IMR-90 (cell line): ENCODE measurements at regions not wholly inside any gene's neighbourhood (a gene's known extent, or its start where the extent isn't known, plus 50 kb on each side); places are given as distances from the start of the nearest gene placed in this dataset.

Source experiments
- ATAC-seq: fragments of 200-7000 bp; cut with Tn5 transposase; 2 replicates; pipeline ENCODE4 v1.9.1; 2020; ENCODE audit warnings: low read depth, mild to moderate bottlenecking, moderate library complexity
- BruUV-seq: library from RNA; stranded (reverse); fragments of 400-500 nt; replicated peaks from 2 replicates; lab custom pipeline; 2021; lab: Mats Ljungman, UMichigan
- CTCF ChIA-PET: fragments of 300-600 bp; formaldehyde crosslinking; extraction: SDS; loops from one replicate; lab custom pipeline; 2021; ENCODE audit warnings: antibody characterized with exemption; lab: Yijun Ruan, JAX
- POLR2A ChIA-PET: fragments of 300-600 bp; sonication (Branson Sonifier 250); formaldehyde crosslinking; loops from one replicate; lab custom pipeline; 2022; ENCODE audit warnings: antibody characterized with exemption; ENCODE audit not compliant: unreplicated experiment; lab: Charles Lee
- DNase-seq: peaks from one replicate; pipeline ENCODE4 v3.0.0; 2013
- H2AFZ ChIP-seq: replicated peaks from 2 replicates; pipeline ENCODE3; 2013; ENCODE audit warnings: low read length, mild to moderate bottlenecking; ENCODE audit not compliant: poor library complexity
- H2AK5ac ChIP-seq: 2 replicates; pipeline ENCODE4 v1.6.1; 2013; ENCODE audit warnings: low read depth, low read length, inconsistent platforms
- H2AK9ac ChIP-seq: replicated peaks from 2 replicates; pipeline ENCODE3; 2013; ENCODE audit warnings: mild to moderate bottlenecking, low read depth, low read length, moderate library complexity; ENCODE audit not compliant: poor library complexity
- H2BK120ac ChIP-seq: 2 replicates; pipeline ENCODE4 v1.6.1; 2013; ENCODE audit warnings: low read depth, low read length, inconsistent platforms
- H2BK15ac ChIP-seq: 3 replicates; pipeline ENCODE4 v1.6.1; 2013; ENCODE audit warnings: low read depth, low read length, inconsistent platforms
- H2BK20ac ChIP-seq: 2 replicates; pipeline ENCODE4 v1.6.1; 2013; ENCODE audit warnings: low read depth, mild to moderate bottlenecking, inconsistent platforms, low read length, moderate library complexity
- H2BK5ac ChIP-seq: 2 replicates; pipeline ENCODE4 v1.6.1; 2013; ENCODE audit warnings: mild to moderate bottlenecking, low read depth, low read length, inconsistent platforms; ENCODE audit not compliant: poor library complexity, severe bottlenecking
- H3K14ac ChIP-seq: replicated peaks from 2 replicates; pipeline ENCODE4 v1.6.1; 2013; ENCODE audit warnings: low read depth, low read length, inconsistent platforms
- H3K18ac ChIP-seq: 2 replicates; pipeline ENCODE4 v1.6.1; 2013; ENCODE audit warnings: low read depth, low read length, control low read depth
- H3K23ac ChIP-seq: 2 replicates; pipeline ENCODE4 v1.6.1; 2013; ENCODE audit warnings: low read depth, low read length, inconsistent platforms
- H3K27ac ChIP-seq: 2 replicates; pipeline ENCODE4 v1.5.1; 2013; ENCODE audit warnings: mild to moderate bottlenecking, control low read depth, low read length; ENCODE audit not compliant: insufficient read depth
- H3K27me3 ChIP-seq: 2 replicates; pipeline ENCODE4 v1.6.1; 2013; ENCODE audit warnings: low read length; ENCODE audit not compliant: control insufficient read depth, insufficient read depth
- H3K36me3 ChIP-seq: 2 replicates; pipeline ENCODE4 v1.6.1; 2013; ENCODE audit warnings: low read length, mixed read lengths; ENCODE audit not compliant: control insufficient read depth, insufficient read depth
- H3K4ac ChIP-seq: 2 replicates; pipeline ENCODE4 v1.6.1; 2013; ENCODE audit warnings: low read depth, low read length, inconsistent platforms
- H3K4me1 ChIP-seq: 2 replicates; pipeline ENCODE4 v1.6.1; 2013; ENCODE audit warnings: low read length, mixed read lengths; ENCODE audit not compliant: control insufficient read depth, insufficient read depth
- H3K4me2 ChIP-seq: 2 replicates; pipeline ENCODE4 v1.6.1; 2013; ENCODE audit warnings: low read depth, mild to moderate bottlenecking, control low read depth, low read length, moderate library complexity
- H3K4me3 ChIP-seq: 2 replicates; pipeline ENCODE4 v1.5.1; 2013; ENCODE audit warnings: low read depth, mild to moderate bottlenecking, control low read depth, low read length, moderate library complexity; ENCODE audit not compliant: insufficient read depth
- H3K56ac ChIP-seq: 2 replicates; pipeline ENCODE4 v1.6.1; 2013; ENCODE audit warnings: low read length, inconsistent platforms; ENCODE audit not compliant: insufficient read depth; ENCODE audit errors: extremely low read depth
- H3K79me1 ChIP-seq, 2 experiments: 2 replicates each; pipeline ENCODE4 v1.6.1; 2013; ENCODE audit warnings: low read length in 2 of 2, inconsistent platforms in 1 of 2, low read depth in 1 of 2
- H3K9ac ChIP-seq: 2 replicates; pipeline ENCODE4 v1.6.1; 2013; ENCODE audit warnings: low read depth, low read length, control low read depth
- H3K9me1 ChIP-seq: 2 replicates; pipeline ENCODE4 v1.6.1; 2013; ENCODE audit warnings: low read length, inconsistent platforms; ENCODE audit not compliant: insufficient read depth
- H3K9me3 ChIP-seq: 2 replicates; pipeline ENCODE4 v1.6.1; 2013; ENCODE audit warnings: low read length; ENCODE audit not compliant: control insufficient read depth, insufficient read depth
- H4K20me1 ChIP-seq: 2 replicates; pipeline ENCODE4 v1.6.1; 2013; ENCODE audit warnings: low read length, inconsistent platforms; ENCODE audit not compliant: insufficient read depth
- H4K5ac ChIP-seq: 2 replicates; pipeline ENCODE4 v1.6.1; 2013; ENCODE audit warnings: mild to moderate bottlenecking, low read depth, low read length, control low read depth
- H4K8ac ChIP-seq, 2 experiments: 2 replicates each; pipeline ENCODE4 v1.6.1; 2013; ENCODE audit warnings: low read depth in 2 of 2, low read length in 2 of 2, control low read depth in 1 of 2, inconsistent platforms in 1 of 2
- H4K91ac ChIP-seq: 2 replicates; pipeline ENCODE4 v1.6.1; 2013; ENCODE audit warnings: low read depth, low read length, inconsistent platforms; ENCODE audit not compliant: insufficient read depth
- CHD1 ChIP-seq: IDR thresholded peaks from 2 replicates; pipeline ENCODE4 v1.6.1; 2012; ENCODE audit warnings: low read depth, low read length, improper control_type of control experiment
- FOS ChIP-seq: fragments of 150-350 bp; IDR thresholded peaks from 2 replicates; pipeline ENCODE4 v1.6.1; 2016; ENCODE audit warnings: low read depth, low read length
- MAZ ChIP-seq: IDR thresholded peaks from 2 replicates; pipeline ENCODE4 v1.6.1; 2012; ENCODE audit warnings: low read depth, mild to moderate bottlenecking, low read length, improper control_type of control experiment, moderate library complexity, borderline replicate concordance
- POLR2A ChIP-seq: IDR thresholded peaks from 2 replicates; pipeline ENCODE4 v1.6.1; 2012; ENCODE audit warnings: mild to moderate bottlenecking, low read depth, low read length
- RAD21 ChIP-seq: IDR thresholded peaks from 2 replicates; pipeline ENCODE4 v1.6.1; 2012; ENCODE audit warnings: low read length, improper control_type of control experiment
- RCOR1 ChIP-seq: IDR thresholded peaks from 2 replicates; pipeline ENCODE4 v1.6.1; 2012; ENCODE audit warnings: mild to moderate bottlenecking, low read length, improper control_type of control experiment; ENCODE audit not compliant: insufficient replicate concordance
- RFX5 ChIP-seq: IDR thresholded peaks from 2 replicates; pipeline ENCODE4 v1.8.0; 2012; ENCODE audit warnings: low read depth, mild to moderate bottlenecking, low read length, moderate library complexity
- WGBS, 2 experiments: methylation state at CpG; one replicate each; pipeline versions ENCODE4 v1.1.5 to v1.1.7; 2013; ENCODE audit warnings: missing lambda C conversion rate in 2 of 2; ENCODE audit not compliant: insufficient read length in 1 of 2; ENCODE audit errors: extremely low coverage in 2 of 2; 5-methylcytosine and 5-hydroxymethylcytosine counted together
- dilution Hi-C: fragments of 300-500 bp; cut with HindIII; formaldehyde crosslinking; loops from one replicate; pipeline ENCODE4 v1.14.3; 2018; ENCODE audit warnings: low sequenced_read_pairs; ENCODE audit not compliant: unreplicated experiment
- in situ Hi-C: fragments of 300-500 bp; cut with MboI; formaldehyde crosslinking; loops from 3 replicates; pipeline ENCODE4 v1.14.3; 2019; ENCODE audit warnings: low sequenced_read_pairs, inconsistent platforms, mixed read lengths
- intact Hi-C: fragments of 100-400 bp; cut with micrococcal nuclease; formaldehyde crosslinking; loops from 2 replicates; pipeline ENCODE4 v1.10.0; 2022

GRCh38 chr6:122007339-122007738 is 392.1 kb upstream of the HSF2 start:
- POLR2A ChIA-PET = no interaction called here
- Histone ChIP-seq H2AFZ (no peak overlapping the region), H2AK5ac (no peak overlapping the region), H3K27ac (no peak overlapping the region), H2AK9ac (no peak overlapping the region), H2BK5ac (no peak overlapping the region), H3K27me3 (no peaks in the 10 kb centered on the region), H4K20me1 (no peaks in the 10 kb centered on the region), H3K79me1 (no peaks in the 10 kb centered on the region), H3K14ac (no peak overlapping the region), H4K91ac (no peak overlapping the region), H2BK20ac (no peak overlapping the region), H2BK15ac (no peak overlapping the region), H4K8ac (no peak overlapping the region), H4K5ac (no peak overlapping the region), H3K9ac (no peak overlapping the region), H3K4me1 (0 out of 2 replicates have a peak, but pooled peaks cover 2% of the 10 kb centered on the region), H3K9me3 (no peaks in the 10 kb centered on the region), H3K9me1 (no peaks in the 10 kb centered on the region), H3K4ac (no peak overlapping the region), H2BK120ac (no peak overlapping the region), H3K56ac (no peak overlapping the region), H3K23ac (no peak overlapping the region), H3K18ac (peak overlapping the region; percentile 70; the same call in 1 of the 2 replicates), H3K4me2 (no peak overlapping the region), H3K4me3 (no peak overlapping the region), H3K36me3 (no peaks in the 10 kb centered on the region)
- DNase-seq (peak; percentile 43), ATAC-seq (no peak)
- intact Hi-C loops = no loop called here
- in situ Hi-C loops = no loop called here
- TF ChIP-seq RFX5 (no peak), MAZ (no peak), RCOR1 (no peak), CHD1 (no peak), RAD21 (no peak), FOS (no peak), POLR2A (no peak)
- WGBS, 2 experiments = no CpG with 5 or more reads among the region's 1 CpG
- dilution Hi-C loops = no loop called here
- BruUV-seq = no TSS peak
- CTCF ChIA-PET = no interaction called here
